ENCODE measurements at regions not wholly inside any gene's neighbourhood (a gene's known extent, or its start where the extent isn't known, plus 50 kb on each side); places are given as distances from the start of the nearest gene placed in this dataset.

DNA sequence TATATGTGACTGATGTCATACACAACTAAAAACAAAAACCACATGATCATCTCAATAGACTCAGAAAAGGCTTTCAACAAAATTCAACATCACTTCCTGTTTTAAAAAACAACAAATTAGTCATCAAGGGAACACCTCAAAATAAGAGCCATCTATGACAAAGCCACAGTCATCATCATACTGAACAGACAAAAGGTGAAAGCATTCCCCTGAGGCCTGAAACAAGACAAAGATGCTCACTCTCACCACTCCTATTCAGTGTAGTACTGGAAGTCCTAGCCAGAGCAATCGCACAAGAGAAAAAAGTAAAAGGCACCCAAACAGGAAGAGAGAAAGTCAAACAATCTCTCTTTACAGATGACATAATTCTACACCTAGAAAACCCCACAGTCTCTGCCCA, 893.5 kb upstream of the EDIL3 start:
- Mint-ChIP-seq H3K27ac (no peak overlapping the region; the same call in 1 of the 2 replicates), H3K4me1 (peaks cover 6% of the 10 kb centered on the region), H3K36me3 (no peaks in the 10 kb centered on the region), H3K9me3 (no peaks in the 10 kb centered on the region), H3K27me3 (ENCODE audit: low read depth) (no peaks in the 10 kb centered on the region), H3K4me3 (no peak overlapping the region)
- ATAC-seq (0 out of 2 replicates have a peak, but pooled peaks have one; percentile 36), DNase-seq (ENCODE audit: low spot score) (no peak)
- no peak for TF ChIP-seq SOX15 (CRISPR knock-in tag; IDR thresholded peaks at IDR 0.05)
- TF ChIP-seq, protein P1, sequence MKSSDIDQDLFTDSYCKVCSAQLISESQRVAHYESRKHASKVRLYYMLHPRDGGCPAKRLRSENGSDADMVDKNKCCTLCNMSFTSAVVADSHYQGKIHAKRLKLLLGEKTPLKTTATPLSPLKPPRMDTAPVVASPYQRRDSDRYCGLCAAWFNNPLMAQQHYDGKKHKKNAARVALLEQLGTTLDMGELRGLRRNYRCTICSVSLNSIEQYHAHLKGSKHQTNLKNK (CRISPR knock-in tag; IDR thresholded peaks at IDR 0.05): no peak
- no peak for TF ChIP-seq KAT7 (CRISPR knock-in tag; IDR thresholded peaks at IDR 0.05; ENCODE audit: borderline replicate concordance)
- TF ChIP-seq EMX1 (CRISPR knock-in tag; IDR thresholded peaks at IDR 0.05): no peak
- no peak for TF ChIP-seq CBFB (CRISPR knock-in tag; IDR thresholded peaks at IDR 0.05; ENCODE audit: low read depth)
- TF ChIP-seq, protein P2, sequence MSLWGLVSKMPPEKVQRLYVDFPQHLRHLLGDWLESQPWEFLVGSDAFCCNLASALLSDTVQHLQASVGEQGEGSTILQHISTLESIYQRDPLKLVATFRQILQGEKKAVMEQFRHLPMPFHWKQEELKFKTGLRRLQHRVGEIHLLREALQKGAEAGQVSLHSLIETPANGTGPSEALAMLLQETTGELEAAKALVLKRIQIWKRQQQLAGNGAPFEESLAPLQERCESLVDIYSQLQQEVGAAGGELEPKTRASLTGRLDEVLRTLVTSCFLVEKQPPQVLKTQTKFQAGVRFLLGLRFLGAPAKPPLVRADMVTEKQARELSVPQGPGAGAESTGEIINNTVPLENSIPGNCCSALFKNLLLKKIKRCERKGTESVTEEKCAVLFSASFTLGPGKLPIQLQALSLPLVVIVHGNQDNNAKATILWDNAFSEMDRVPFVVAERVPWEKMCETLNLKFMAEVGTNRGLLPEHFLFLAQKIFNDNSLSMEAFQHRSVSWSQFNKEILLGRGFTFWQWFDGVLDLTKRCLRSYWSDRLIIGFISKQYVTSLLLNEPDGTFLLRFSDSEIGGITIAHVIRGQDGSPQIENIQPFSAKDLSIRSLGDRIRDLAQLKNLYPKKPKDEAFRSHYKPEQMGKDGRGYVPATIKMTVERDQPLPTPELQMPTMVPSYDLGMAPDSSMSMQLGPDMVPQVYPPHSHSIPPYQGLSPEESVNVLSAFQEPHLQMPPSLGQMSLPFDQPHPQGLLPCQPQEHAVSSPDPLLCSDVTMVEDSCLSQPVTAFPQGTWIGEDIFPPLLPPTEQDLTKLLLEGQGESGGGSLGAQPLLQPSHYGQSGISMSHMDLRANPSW (CRISPR knock-in tag; conservative IDR thresholded peaks at IDR 0.05; ENCODE audit: low read depth): no peak
- TF ChIP-seq OVOL2 (CRISPR knock-in tag; IDR thresholded peaks at IDR 0.05; ENCODE audit: borderline replicate concordance): no peak
- no peak for TF ChIP-seq NFYB (CRISPR knock-in tag; conservative IDR thresholded peaks at IDR 0.05; ENCODE audit: low read depth)
- ChIA-PET POLR2A (no interaction called here), CTCF (no interaction called here)

DNA sequence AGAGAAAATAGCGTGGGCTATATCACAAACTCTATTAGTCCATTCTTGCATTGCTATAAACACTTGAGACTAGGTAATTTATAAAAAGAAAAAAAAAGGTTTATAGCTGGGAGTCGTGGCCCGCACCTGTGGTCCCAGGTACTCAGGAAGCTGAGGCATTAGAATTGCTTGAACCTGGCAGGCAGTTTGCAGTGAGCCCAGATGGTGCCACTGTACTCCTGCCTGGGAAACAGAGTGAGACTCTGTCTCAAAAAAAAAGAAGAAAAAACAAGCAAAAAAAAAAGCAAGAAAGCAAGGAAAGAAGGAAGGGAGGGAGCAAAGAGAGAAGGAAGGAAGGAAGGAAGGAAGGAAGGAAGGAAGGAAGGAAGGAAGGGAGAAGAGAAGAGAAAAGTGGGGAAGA, 904.2 kb upstream of the EDIL3 start:
- POLR2A ChIA-PET: no interaction called here
- ATAC-seq: peak; percentile 52; the same call in 1 of the 2 replicates
- no peaks in the 10 kb centered on the region for H3K9me3 Mint-ChIP-seq
- CTCF ChIA-PET: no interaction called here
- peak overlapping the region; percentile 37; the same call in 1 of the 2 replicates for H3K27ac Mint-ChIP-seq
- no peaks in the 10 kb centered on the region for H3K36me3 Mint-ChIP-seq
- no peaks in the 10 kb centered on the region for H3K4me1 Mint-ChIP-seq
- H3K4me3 Mint-ChIP-seq: no peak overlapping the region
- TF ChIP-seq, protein P3, sequence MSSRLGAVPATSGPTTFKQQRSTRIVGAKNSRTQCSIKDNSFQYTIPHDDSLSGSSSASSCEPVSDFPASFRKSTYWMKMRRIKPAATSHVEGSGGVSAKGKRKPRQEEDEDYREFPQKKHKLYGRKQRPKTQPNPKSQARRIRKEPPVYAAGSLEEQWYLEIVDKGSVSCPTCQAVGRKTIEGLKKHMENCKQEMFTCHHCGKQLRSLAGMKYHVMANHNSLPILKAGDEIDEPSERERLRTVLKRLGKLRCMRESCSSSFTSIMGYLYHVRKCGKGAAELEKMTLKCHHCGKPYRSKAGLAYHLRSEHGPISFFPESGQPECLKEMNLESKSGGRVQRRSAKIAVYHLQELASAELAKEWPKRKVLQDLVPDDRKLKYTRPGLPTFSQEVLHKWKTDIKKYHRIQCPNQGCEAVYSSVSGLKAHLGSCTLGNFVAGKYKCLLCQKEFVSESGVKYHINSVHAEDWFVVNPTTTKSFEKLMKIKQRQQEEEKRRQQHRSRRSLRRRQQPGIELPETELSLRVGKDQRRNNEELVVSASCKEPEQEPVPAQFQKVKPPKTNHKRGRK (CRISPR knock-in tag; IDR thresholded peaks at IDR 0.05; ENCODE audit: borderline replicate concordance): 0 out of 2 replicates have a peak, but pooled peaks have one; percentile 69
- no peak for TF ChIP-seq JUN (CRISPR knock-in tag; IDR thresholded peaks at IDR 0.05)
- DNase-seq (ENCODE audit: low spot score): no peak
- H3K27me3 Mint-ChIP-seq (ENCODE audit: low read depth): no peaks in the 10 kb centered on the region

DNA sequence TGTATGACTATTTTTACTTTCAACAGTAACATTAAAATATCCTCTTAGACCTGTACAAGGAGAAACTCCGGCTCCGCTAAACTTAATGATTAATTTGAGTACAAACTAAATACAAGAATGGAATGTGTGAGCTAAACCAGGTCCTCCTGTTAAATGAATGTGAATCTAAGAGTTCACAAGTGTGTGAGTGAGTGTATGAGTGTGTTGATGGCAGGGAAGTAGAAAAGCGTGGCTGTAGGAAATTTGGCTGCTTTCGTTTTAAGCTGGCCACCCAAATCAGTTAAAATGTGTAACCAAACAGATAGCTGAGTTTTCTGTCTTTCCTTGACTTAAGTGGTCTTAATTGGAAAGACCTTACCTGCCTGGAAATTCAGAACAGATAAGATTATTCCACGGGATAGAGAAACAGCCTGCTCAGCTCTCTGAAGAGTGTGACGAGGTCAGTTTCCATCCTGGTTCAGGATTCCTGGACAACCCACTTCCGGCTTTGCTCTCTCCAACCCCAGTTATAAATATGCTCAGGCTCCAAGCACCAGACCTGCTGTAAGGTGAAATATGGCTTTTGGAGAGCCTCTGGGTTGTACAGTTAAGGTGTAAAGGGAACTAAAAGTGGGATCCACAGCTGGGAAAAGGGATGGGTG, 908.6 kb upstream of the EDIL3 start:
- no peak overlapping the region for H3K27ac Mint-ChIP-seq
- no peak for ATAC-seq
- no peak for DNase-seq (ENCODE audit: low spot score)
- ChIA-PET POLR2A (no interaction called here), CTCF (no interaction called here)
- H3K4me1 Mint-ChIP-seq: no peaks in the 10 kb centered on the region
- TF ChIP-seq, protein P4, sequence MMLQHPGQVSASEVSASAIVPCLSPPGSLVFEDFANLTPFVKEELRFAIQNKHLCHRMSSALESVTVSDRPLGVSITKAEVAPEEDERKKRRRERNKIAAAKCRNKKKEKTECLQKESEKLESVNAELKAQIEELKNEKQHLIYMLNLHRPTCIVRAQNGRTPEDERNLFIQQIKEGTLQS (CRISPR knock-in tag; conservative IDR thresholded peaks at IDR 0.05): no peak
- TF ChIP-seq, protein P3 (CRISPR knock-in tag; IDR thresholded peaks at IDR 0.05; ENCODE audit: borderline replicate concordance): no peak
- TF ChIP-seq ZNF219 (CRISPR knock-in tag; IDR thresholded peaks at IDR 0.05; ENCODE audit: borderline replicate concordance): no peak
- no peak for TF ChIP-seq RORB (CRISPR knock-in tag; IDR thresholded peaks at IDR 0.05)
- TF ChIP-seq JUN (CRISPR knock-in tag; IDR thresholded peaks at IDR 0.05): no peak
- H3K4me3 Mint-ChIP-seq: no peak overlapping the region
- no peaks in the 10 kb centered on the region for H3K27me3 Mint-ChIP-seq (ENCODE audit: low read depth)
- H3K36me3 Mint-ChIP-seq: no peaks in the 10 kb centered on the region
- no peaks in the 10 kb centered on the region for H3K9me3 Mint-ChIP-seq
